H4 (cell line): ENCODE measurements at regions not wholly inside any gene's neighbourhood (a gene's known extent, or its start where the extent isn't known, plus 50 kb on each side); places are given as distances from the start of the nearest gene placed in this dataset.

Source experiments
- DNase-seq: peaks from one replicate; pipeline ENCODE4 v3.0.0-alpha.2; 2015; ENCODE audit warnings: low spot score

- no peak for DNase-seq
Observed at GRCh38 chr13:89812856-89813255, 1534.6 kb upstream of the MIR17HG start.

DNA sequence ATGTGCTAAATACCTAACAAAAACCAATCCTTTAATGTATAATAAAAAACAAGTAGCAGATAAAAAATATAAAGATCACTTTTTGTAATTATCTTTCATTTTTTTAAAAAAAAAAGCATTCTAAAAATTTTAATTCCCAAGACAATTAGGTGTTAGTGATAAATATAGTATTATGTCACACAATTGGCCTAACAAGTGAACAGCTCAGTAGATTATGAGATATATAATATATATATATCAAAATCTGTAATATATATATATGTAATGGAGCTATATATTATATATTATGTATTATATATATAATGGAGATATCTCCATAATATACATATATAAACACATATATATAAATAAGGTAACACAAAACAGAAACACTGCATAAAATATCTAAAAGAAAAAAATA lies 1531.1 kb upstream of the MIR17HG start:
- DNase-seq: no peak

- no peak for DNase-seq
Observed at GRCh38 chr13:89822467-89822866, 1525.0 kb upstream of the MIR17HG start.

GRCh38 chr13:89827552-89827951 lies 1519.9 kb upstream of the MIR17HG start:
- DNase-seq: no peak

DNA sequence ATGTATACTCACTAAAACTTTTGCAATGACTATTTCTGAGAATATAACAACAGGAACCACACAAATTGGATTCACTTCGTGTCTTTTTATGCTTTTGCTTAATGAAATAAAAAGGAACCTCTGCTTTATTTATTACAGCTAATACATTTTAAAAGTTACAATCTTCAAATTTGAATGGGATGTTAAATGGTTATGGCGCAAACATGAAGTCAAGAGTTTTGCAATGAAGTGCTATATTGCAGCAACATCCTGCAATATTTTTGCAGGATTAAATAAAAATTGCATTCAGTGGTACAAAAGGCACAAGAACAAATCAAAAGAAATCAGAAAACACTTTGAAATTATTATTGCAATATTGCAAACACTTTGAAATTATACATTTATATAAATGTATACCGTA lies 1519.0 kb upstream of the MIR17HG start:
- DNase-seq: no peak

GRCh38 chr13:89831157-89831556 lies 1516.3 kb upstream of the MIR17HG start:
- no peak for DNase-seq

GRCh38 chr13:89832827-89833226 lies 1514.7 kb upstream of the MIR17HG start:
- no peak for DNase-seq

DNA sequence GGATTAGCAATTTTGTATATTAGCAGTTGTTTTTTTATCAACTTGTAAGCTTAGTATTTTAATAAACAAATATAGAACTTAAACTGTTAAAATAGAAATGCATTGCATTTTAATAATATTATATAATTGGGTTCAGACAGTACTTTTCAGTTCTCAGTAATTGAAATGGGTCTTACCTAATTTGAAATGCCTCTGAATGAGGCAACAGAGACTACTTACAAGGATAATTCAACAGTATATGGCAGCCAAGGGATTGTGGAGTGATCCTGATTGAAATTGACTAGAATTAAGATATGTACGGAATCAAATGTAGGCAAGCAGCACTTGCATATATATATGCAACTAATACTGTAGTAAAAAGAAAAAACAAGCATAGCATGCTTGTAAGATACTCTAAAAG lies 1503.9 kb upstream of the MIR17HG start:
- no peak for DNase-seq

GRCh38 chr13:89845874-89846273 lies 1501.6 kb upstream of the MIR17HG start:
- no peak for DNase-seq

DNA sequence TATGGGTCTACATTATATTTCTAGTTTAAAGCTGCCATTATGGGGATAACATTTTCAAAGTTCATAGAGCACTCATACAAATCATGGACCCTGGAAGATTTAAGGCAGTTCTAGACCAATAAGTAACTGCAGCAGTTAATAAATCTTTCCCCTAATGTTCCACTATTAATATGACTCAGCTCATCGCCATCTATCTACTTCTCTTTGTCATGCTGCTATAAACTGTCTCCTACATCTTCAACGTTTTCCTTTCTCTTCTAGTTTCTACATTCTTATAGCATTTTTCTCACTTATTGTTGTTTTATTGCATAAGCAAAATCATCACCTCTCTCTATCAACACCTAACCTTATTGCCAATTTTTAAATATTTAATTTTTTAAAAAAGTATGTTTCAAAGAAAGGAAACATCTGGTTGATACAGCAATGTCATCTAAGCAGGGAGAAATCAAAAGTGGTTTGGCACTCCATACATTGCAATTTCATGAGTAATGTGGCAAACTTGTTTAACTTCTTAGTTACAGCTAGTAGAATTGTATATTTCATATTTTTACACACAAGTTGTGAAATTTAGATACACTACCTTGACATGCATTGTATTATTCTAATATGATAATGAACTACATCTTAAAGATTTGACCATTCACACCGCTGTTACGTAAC lies 1500.4 kb upstream of the MIR17HG start:
- no peak for DNase-seq

GRCh38 chr13:89852570-89852969 lies 1494.9 kb upstream of the MIR17HG start:
- no peak for DNase-seq

DNA sequence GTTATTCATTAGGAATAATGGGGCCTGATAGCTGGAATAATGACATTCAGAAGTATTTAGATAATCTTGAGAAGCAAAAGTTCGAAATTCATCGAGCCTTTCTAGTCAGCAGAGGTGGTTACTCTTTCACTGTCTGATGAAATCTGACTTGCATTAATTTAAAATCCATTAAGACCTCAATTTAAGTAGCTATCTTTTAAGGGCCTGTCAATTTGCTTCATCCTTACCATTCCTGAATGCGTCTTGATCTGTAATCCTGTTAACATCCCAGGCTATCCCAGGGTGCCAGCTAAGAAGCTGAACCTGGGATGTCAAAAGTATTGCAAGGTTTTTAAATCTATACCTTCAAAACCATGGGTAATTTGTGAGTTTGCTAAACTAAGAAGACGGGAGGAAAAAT lies 1491.0 kb upstream of the MIR17HG start:
- no peak for DNase-seq

GRCh38 chr13:89857502-89857901 lies 1490.0 kb upstream of the MIR17HG start:
- no peak for DNase-seq

- no peak for DNase-seq
Observed at GRCh38 chr13:89862011-89862690, 1485.3 kb upstream of the MIR17HG start.

- DNase-seq: no peak
Observed at GRCh38 chr13:89862691-89863036, 1484.8 kb upstream of the MIR17HG start.

GRCh38 chr13:89865164-89866064 lies 1482.1 kb upstream of the MIR17HG start:
- DNase-seq: no peak

GRCh38 chr13:89869312-89869711 lies 1478.2 kb upstream of the MIR17HG start:
- no peak for DNase-seq

DNA sequence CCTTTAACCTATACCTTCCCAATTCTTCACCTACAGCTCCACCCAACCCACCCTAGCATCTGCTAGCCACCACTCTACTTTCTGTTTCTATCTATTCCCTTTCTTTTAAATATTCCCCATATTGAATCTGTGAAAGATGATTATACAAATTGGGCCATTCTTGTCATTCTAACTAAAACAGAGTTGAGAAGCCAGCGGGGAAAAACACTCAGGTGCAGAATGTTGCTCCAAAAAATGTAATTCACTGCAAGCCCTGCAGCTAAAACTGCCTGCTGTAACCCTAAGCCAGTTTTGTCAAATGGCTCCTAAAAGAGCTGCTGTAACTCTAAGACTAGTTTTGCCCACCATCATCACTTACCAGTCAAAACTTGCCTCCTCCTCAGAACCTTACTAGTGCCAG lies 1468.6 kb upstream of the MIR17HG start:
- DNase-seq: no peak

DNA sequence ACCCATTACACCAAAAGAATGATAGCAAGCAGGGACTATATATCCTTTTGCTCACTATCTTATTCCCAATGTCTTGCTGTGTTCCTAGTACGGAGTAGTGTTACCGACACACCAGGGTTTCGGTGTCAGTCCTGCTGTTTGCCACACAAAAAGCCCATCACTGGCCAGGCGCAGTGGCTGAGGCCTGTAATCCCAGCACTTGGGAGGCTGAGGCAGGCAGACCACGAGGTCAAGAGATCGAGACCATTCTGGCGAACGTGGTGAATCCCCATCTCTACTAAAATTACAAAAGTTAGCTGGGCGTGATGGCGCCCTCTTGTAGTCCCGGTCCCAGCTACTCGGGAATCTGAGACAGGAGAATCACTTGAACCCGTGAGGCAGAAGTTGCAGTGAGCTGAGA lies 1467.3 kb upstream of the MIR17HG start:
- DNase-seq: no peak

DNA sequence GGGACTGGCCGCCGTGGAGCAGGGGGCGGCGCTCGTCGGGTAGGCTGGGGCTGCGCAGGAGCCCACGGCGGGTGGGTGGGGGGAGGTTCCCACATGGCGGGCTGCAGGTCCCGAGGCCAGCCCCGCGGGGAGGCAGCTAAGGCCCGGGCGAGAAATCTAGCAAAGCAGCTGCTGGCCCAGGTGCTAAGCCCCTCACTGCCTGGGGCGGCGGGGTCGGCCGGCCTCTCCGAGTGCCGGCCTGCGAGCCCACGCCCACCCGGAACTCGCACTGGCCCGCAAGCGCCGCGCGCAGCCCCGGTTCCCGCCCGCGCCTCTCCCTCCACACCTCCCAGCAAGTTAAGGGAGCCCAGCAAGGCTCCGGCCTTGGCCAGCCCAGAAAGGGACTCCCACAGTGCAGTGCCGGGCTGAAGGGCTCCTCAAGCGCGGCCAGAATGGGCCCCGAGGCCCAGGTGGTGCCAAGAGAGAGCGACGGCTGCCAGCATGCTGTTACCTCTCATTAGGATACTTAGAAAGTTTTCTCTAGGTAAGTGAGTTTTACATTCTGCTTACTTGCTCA lies 1463.5 kb upstream of the MIR17HG start:
- no peak for DNase-seq

DNA sequence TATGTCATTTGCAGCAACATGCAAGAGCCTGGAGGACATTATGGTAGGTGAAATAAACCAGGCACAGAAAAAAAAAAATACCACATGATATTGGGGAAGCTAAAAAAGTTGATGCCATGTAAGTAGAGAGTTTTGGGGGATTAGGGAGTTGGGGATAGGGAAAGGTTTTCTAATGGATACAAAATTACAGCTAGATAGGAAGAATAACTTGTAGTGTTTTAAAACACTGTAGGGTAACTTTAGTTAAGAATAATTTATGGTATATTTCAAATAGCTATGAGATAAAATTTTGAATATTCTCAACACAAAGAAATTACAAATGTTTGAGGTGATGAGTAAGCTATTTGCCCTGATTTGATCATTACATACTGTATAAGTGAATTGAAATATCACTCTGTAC lies 1456.7 kb upstream of the MIR17HG start:
- no peak for DNase-seq

- DNase-seq: no peak
Observed at GRCh38 chr13:89891416-89891815, 1456.1 kb upstream of the MIR17HG start.

GRCh38 chr13:89897681-89898080 lies 1449.8 kb upstream of the MIR17HG start:
- no peak for DNase-seq
